MM.1S (cell line): ENCODE measurements at regions not wholly inside any gene's neighbourhood (a gene's known extent, or its start where the extent isn't known, plus 50 kb on each side); places are given as distances from the start of the nearest gene placed in this dataset.

Experiments used
- CTCF ChIP-seq: fragments of 300-600 bp; sonication (generic); IDR thresholded peaks from 2 replicates; pipeline ENCODE4 v1.5.1; 2016; ENCODE audit warnings: antibody characterized with exemption, low read length, mixed read lengths
- EZH2phosphoT487 ChIP-seq: fragments of 300-600 bp; sonication (generic); IDR thresholded peaks from 2 replicates; pipeline ENCODE4 v1.6.1; 2018; ENCODE audit warnings: antibody characterized with exemption, low read length

GRCh38 chr20:57009355-57009754 lies 257.1 kb downstream of the BMP7 start:
- TF ChIP-seq EZH2phosphoT487 = no peak
- TF ChIP-seq CTCF = no peak
